IMR-90 (cell line): ENCODE measurements at regions not wholly inside any gene's neighbourhood (a gene's known extent, or its start where the extent isn't known, plus 50 kb on each side); places are given as distances from the start of the nearest gene placed in this dataset.

ENCODE experiments used
- BHLHE40 ChIP-seq: fragments of 150-350 bp; IDR thresholded peaks from 2 replicates; pipeline ENCODE4 v1.6.1; 2016; ENCODE audit warnings: mild to moderate bottlenecking, low read depth, low read length
- CEBPB ChIP-seq: IDR thresholded peaks from 2 replicates; pipeline ENCODE4 v1.6.1; 2012; ENCODE audit warnings: low read depth, low read length, improper control_type of control experiment
- CTCF ChIP-seq: conservative IDR thresholded peaks from 2 replicates; pipeline ENCODE4 v1.5.1; 2012; ENCODE audit warnings: mild to moderate bottlenecking, low read depth, low read length, improper control_type of control experiment
- FOS ChIP-seq: fragments of 150-350 bp; IDR thresholded peaks from 2 replicates; pipeline ENCODE4 v1.6.1; 2016; ENCODE audit warnings: low read depth, low read length
- MXI1 ChIP-seq: IDR thresholded peaks from 2 replicates; pipeline ENCODE4 v1.6.1; 2012; ENCODE audit warnings: low read depth, mild to moderate bottlenecking, low read length, moderate library complexity, borderline replicate concordance
- NFE2L2 ChIP-seq: fragments of 150-350 bp; IDR thresholded peaks from 2 replicates; pipeline ENCODE4 v1.6.1; 2016; ENCODE audit warnings: low read depth, mild to moderate bottlenecking, low read length
- POLR2A ChIP-seq: IDR thresholded peaks from 2 replicates; pipeline ENCODE4 v1.6.1; 2012; ENCODE audit warnings: mild to moderate bottlenecking, low read depth, low read length
- RAD21 ChIP-seq: IDR thresholded peaks from 2 replicates; pipeline ENCODE4 v1.6.1; 2012; ENCODE audit warnings: low read length, improper control_type of control experiment
- RFX5 ChIP-seq: IDR thresholded peaks from 2 replicates; pipeline ENCODE4 v1.8.0; 2012; ENCODE audit warnings: low read depth, mild to moderate bottlenecking, low read length, moderate library complexity
- SMC3 ChIP-seq: fragments of 150-350 bp; IDR thresholded peaks from 2 replicates; pipeline ENCODE4 v1.6.1; 2016; ENCODE audit warnings: low read depth, mild to moderate bottlenecking, antibody characterized with exemption, low read length, moderate library complexity
- TF ChIP-seq, protein P1 (sequence below): fragments of 150-350 bp; IDR thresholded peaks from 2 replicates; pipeline ENCODE4 v1.6.1; 2016; ENCODE audit warnings: low read depth, mild to moderate bottlenecking, low read length, moderate library complexity, borderline replicate concordance

GRCh38 chr4:186018784-186019183 is 50.2 kb upstream of the TLR3 start:
- TF ChIP-seq NFE2L2 (no peak), CTCF (no peak), POLR2A (no peak), RFX5 (no peak), RAD21 (no peak), CEBPB (no peak), MXI1 (no peak), SMC3 (no peak), FOS (no peak), BHLHE40 (no peak)
- TF ChIP-seq, protein P1, sequence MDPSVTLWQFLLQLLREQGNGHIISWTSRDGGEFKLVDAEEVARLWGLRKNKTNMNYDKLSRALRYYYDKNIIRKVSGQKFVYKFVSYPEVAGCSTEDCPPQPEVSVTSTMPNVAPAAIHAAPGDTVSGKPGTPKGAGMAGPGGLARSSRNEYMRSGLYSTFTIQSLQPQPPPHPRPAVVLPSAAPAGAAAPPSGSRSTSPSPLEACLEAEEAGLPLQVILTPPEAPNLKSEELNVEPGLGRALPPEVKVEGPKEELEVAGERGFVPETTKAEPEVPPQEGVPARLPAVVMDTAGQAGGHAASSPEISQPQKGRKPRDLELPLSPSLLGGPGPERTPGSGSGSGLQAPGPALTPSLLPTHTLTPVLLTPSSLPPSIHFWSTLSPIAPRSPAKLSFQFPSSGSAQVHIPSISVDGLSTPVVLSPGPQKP, result no peak
